ENCODE measurements at regions not wholly inside any gene's neighbourhood (a gene's known extent, or its start where the extent isn't known, plus 50 kb on each side); places are given as distances from the start of the nearest gene placed in this dataset.

- Histone ChIP-seq H3K27me3 (ENCODE audit: low read depth, low read length) (no peaks in the 10 kb centered on the region), H3K36me3 (ENCODE audit: control insufficient read depth in 1 of 2, insufficient read depth in 2 of 2, low read length in 2 of 2) (no peaks in the 10 kb centered on the region), H3K27ac (ENCODE audit: low read length) (no peak overlapping the region), H3K4me1 (ENCODE audit: control insufficient read depth in 1 of 2, insufficient read depth in 2 of 2, low read length in 2 of 2) (no peaks in the 10 kb centered on the region), H3K4me3 (ENCODE audit: low read depth in 1 of 2, low read length in 2 of 2) (no peak overlapping the region), H3K9me3 (ENCODE audit: control insufficient read depth in 1 of 2, low read length in 2 of 2) (peaks cover 0 to 3% of the 10 kb centered on the region in 2 donors)
Measured at GRCh38 chr2:236813766-236814165, 244.1 kb downstream of the ACKR3 start.

- Histone ChIP-seq H3K4me1 (ENCODE audit: control insufficient read depth in 1 of 2, insufficient read depth in 2 of 2, low read length in 2 of 2) (no peaks in the 10 kb centered on the region), H3K27me3 (ENCODE audit: low read depth, low read length) (no peaks in the 10 kb centered on the region), H3K27ac (ENCODE audit: low read length) (no peak overlapping the region), H3K9me3 (ENCODE audit: control insufficient read depth in 1 of 2, low read length in 2 of 2) (no peaks in the 10 kb centered on the region), H3K4me3 (ENCODE audit: low read depth in 1 of 2, low read length in 2 of 2) (no peak overlapping the region), H3K36me3 (ENCODE audit: control insufficient read depth in 1 of 2, insufficient read depth in 2 of 2, low read length in 2 of 2) (no peaks in the 10 kb centered on the region)
Measured at GRCh38 chr2:236814593-236814992, 245.0 kb downstream of the ACKR3 start.

- H3K4me1 ChIP-seq (ENCODE audit: control insufficient read depth in 1 of 2, insufficient read depth in 2 of 2, low read length in 2 of 2), result no peaks in the 10 kb centered on the region
Measured at GRCh38 chr2:236815746-236816145, 246.1 kb downstream of the ACKR3 start.

GRCh38 chr2:236816197-236817170 lies 246.9 kb downstream of the ACKR3 start:
- Histone ChIP-seq H3K4me3 (ENCODE audit: low read depth in 1 of 2, low read length in 2 of 2) (no peak overlapping the region), H3K4me1 (ENCODE audit: control insufficient read depth in 1 of 2, insufficient read depth in 2 of 2, low read length in 2 of 2) (no peaks in the 10 kb centered on the region), H3K36me3 (ENCODE audit: control insufficient read depth in 1 of 2, insufficient read depth in 2 of 2, low read length in 2 of 2) (no peaks in the 10 kb centered on the region), H3K27me3 (ENCODE audit: low read depth, low read length) (no peaks in the 10 kb centered on the region), H3K27ac (ENCODE audit: low read length) (no peak overlapping the region), H3K9me3 (ENCODE audit: control insufficient read depth in 1 of 2, low read length in 2 of 2) (no peaks in the 10 kb centered on the region)

More at GRCh38 chr2:236815746-236816145, 246.1 kb downstream of the ACKR3 start:
- Histone ChIP-seq H3K36me3 (ENCODE audit: control insufficient read depth in 1 of 2, insufficient read depth in 2 of 2, low read length in 2 of 2) (no peaks in the 10 kb centered on the region), H3K27me3 (ENCODE audit: low read depth, low read length) (no peaks in the 10 kb centered on the region), H3K9me3 (ENCODE audit: control insufficient read depth in 1 of 2, low read length in 2 of 2) (no peaks in the 10 kb centered on the region), H3K4me3 (ENCODE audit: low read depth in 1 of 2, low read length in 2 of 2) (no peak overlapping the region), H3K27ac (ENCODE audit: low read length) (no peak overlapping the region)

- Histone ChIP-seq H3K27me3 (ENCODE audit: low read depth, low read length) (no peaks in the 10 kb centered on the region), H3K4me3 (ENCODE audit: low read depth in 1 of 2, low read length in 2 of 2) (no peak overlapping the region), H3K4me1 (ENCODE audit: control insufficient read depth in 1 of 2, insufficient read depth in 2 of 2, low read length in 2 of 2) (no peaks in the 10 kb centered on the region), H3K9me3 (ENCODE audit: control insufficient read depth in 1 of 2, low read length in 2 of 2) (peaks cover 0 to 5% of the 10 kb centered on the region in 2 donors), H3K36me3 (ENCODE audit: control insufficient read depth in 1 of 2, insufficient read depth in 2 of 2, low read length in 2 of 2) (no peaks in the 10 kb centered on the region), H3K27ac (ENCODE audit: low read length) (no peak overlapping the region)
Measured at GRCh38 chr2:236818281-236819045, 248.8 kb downstream of the ACKR3 start.

- no peak overlapping the region for H3K27ac ChIP-seq (ENCODE audit: low read length)
- H3K4me1 ChIP-seq (ENCODE audit: control insufficient read depth in 1 of 2, insufficient read depth in 2 of 2, low read length in 2 of 2), result no peaks in the 10 kb centered on the region
- H3K9me3 ChIP-seq (ENCODE audit: control insufficient read depth in 1 of 2, low read length in 2 of 2), result peaks cover 0 to 5% of the 10 kb centered on the region in 2 donors
- no peak overlapping the region for H3K4me3 ChIP-seq (ENCODE audit: low read depth in 1 of 2, low read length in 2 of 2)
- H3K36me3 ChIP-seq (ENCODE audit: control insufficient read depth in 1 of 2, insufficient read depth in 2 of 2, low read length in 2 of 2), result no peaks in the 10 kb centered on the region
- no peaks in the 10 kb centered on the region for H3K27me3 ChIP-seq (ENCODE audit: low read depth, low read length)
Measured at GRCh38 chr2:236819275-236820002, 249.8 kb downstream of the ACKR3 start.

- no peaks in the 10 kb centered on the region for H3K36me3 ChIP-seq (ENCODE audit: control insufficient read depth in 1 of 2, insufficient read depth in 2 of 2, low read length in 2 of 2)
- peaks cover 0 to 5% of the 10 kb centered on the region in 2 donors for H3K9me3 ChIP-seq (ENCODE audit: control insufficient read depth in 1 of 2, low read length in 2 of 2)
- no peak overlapping the region for H3K27ac ChIP-seq (ENCODE audit: low read length)
- no peaks in the 10 kb centered on the region for H3K27me3 ChIP-seq (ENCODE audit: low read depth, low read length)
- no peaks in the 10 kb centered on the region for H3K4me1 ChIP-seq (ENCODE audit: control insufficient read depth in 1 of 2, insufficient read depth in 2 of 2, low read length in 2 of 2)
- no peak overlapping the region for H3K4me3 ChIP-seq (ENCODE audit: low read depth in 1 of 2, low read length in 2 of 2)
Measured at GRCh38 chr2:236820763-236821344, 251.2 kb downstream of the ACKR3 start.

- no peaks in the 10 kb centered on the region for H3K27me3 ChIP-seq (ENCODE audit: low read depth, low read length)
- no peaks in the 10 kb centered on the region for H3K36me3 ChIP-seq (ENCODE audit: control insufficient read depth in 1 of 2, insufficient read depth in 2 of 2, low read length in 2 of 2)
- peaks cover 0 to 5% of the 10 kb centered on the region in 2 donors for H3K9me3 ChIP-seq (ENCODE audit: control insufficient read depth in 1 of 2, low read length in 2 of 2)
- no peak overlapping the region for H3K4me3 ChIP-seq (ENCODE audit: low read depth in 1 of 2, low read length in 2 of 2)
- no peak overlapping the region for H3K27ac ChIP-seq (ENCODE audit: low read length)
- no peaks in the 10 kb centered on the region for H3K4me1 ChIP-seq (ENCODE audit: control insufficient read depth in 1 of 2, insufficient read depth in 2 of 2, low read length in 2 of 2)
Measured at GRCh38 chr2:236823041-236823629, 253.5 kb downstream of the ACKR3 start.

GRCh38 chr2:236823963-236824362 lies 254.3 kb downstream of the ACKR3 start:
- H3K4me1 ChIP-seq (ENCODE audit: control insufficient read depth in 1 of 2, insufficient read depth in 2 of 2, low read length in 2 of 2), result no peaks in the 10 kb centered on the region
- no peaks in the 10 kb centered on the region for H3K27me3 ChIP-seq (ENCODE audit: low read depth, low read length)
- no peak overlapping the region for H3K27ac ChIP-seq (ENCODE audit: low read length)
- no peak overlapping the region for H3K4me3 ChIP-seq (ENCODE audit: low read depth in 1 of 2, low read length in 2 of 2)
- peaks cover 0 to 5% of the 10 kb centered on the region in 2 donors for H3K9me3 ChIP-seq (ENCODE audit: control insufficient read depth in 1 of 2, low read length in 2 of 2)
- H3K36me3 ChIP-seq (ENCODE audit: control insufficient read depth in 1 of 2, insufficient read depth in 2 of 2, low read length in 2 of 2), result no peaks in the 10 kb centered on the region

- Histone ChIP-seq H3K27ac (ENCODE audit: low read length) (no peak overlapping the region), H3K27me3 (ENCODE audit: low read depth, low read length) (no peaks in the 10 kb centered on the region), H3K4me1 (ENCODE audit: control insufficient read depth in 1 of 2, insufficient read depth in 2 of 2, low read length in 2 of 2) (no peaks in the 10 kb centered on the region), H3K9me3 (ENCODE audit: control insufficient read depth in 1 of 2, low read length in 2 of 2) (peaks cover 0 to 5% of the 10 kb centered on the region in 2 donors), H3K36me3 (ENCODE audit: control insufficient read depth in 1 of 2, insufficient read depth in 2 of 2, low read length in 2 of 2) (no peaks in the 10 kb centered on the region), H3K4me3 (ENCODE audit: low read depth in 1 of 2, low read length in 2 of 2) (no peak overlapping the region)
Measured at GRCh38 chr2:236824836-236825235, 255.2 kb downstream of the ACKR3 start.
